OCI-LY1 (cell line): ENCODE measurements at regions not wholly inside any gene's neighbourhood (a gene's known extent, or its start where the extent isn't known, plus 50 kb on each side); places are given as distances from the start of the nearest gene placed in this dataset.

Experiments used
- H2AFZ ChIP-seq: fragments of 200-600 bp; sonication (generic), shearing (Covaris generic); 2 replicates; pipeline ENCODE4 v1.6.0; 2014; ENCODE audit warnings: antibody characterized with exemption, mild to moderate bottlenecking, low read length
- H3F3A ChIP-seq: fragments of 200-600 bp; sonication (generic), shearing (Covaris generic); 2 replicates; pipeline ENCODE4 v1.6.0; 2014; ENCODE audit warnings: mild to moderate bottlenecking, antibody characterized with exemption, low read length, moderate library complexity; ENCODE audit not compliant: insufficient read depth
- H3K27ac ChIP-seq: fragments of 200-600 bp; sonication (generic); 2 replicates; pipeline ENCODE4 v1.5.1; 2014; ENCODE audit warnings: low read length, mixed run types, mild to moderate bottlenecking, low read depth; ENCODE audit not compliant: poor library complexity, severe bottlenecking
- H3K27me3 ChIP-seq: fragments of 200-600 bp; sonication (generic); 2 replicates; pipeline ENCODE4 v1.6.0; 2014; ENCODE audit warnings: antibody characterized with exemption, mild to moderate bottlenecking, low read length, moderate library complexity; ENCODE audit not compliant: insufficient read depth
- H3K36me3 ChIP-seq: fragments of 200-600 bp; sonication (generic); 2 replicates; pipeline ENCODE4 v1.6.1; 2014; ENCODE audit warnings: mild to moderate bottlenecking, antibody characterized with exemption, low read length, moderate library complexity, mixed read lengths; ENCODE audit not compliant: insufficient read depth
- H3K4me1 ChIP-seq: fragments of 200-600 bp; sonication (generic); 2 replicates; pipeline ENCODE4 v1.5.1; 2014; ENCODE audit warnings: mild to moderate bottlenecking, low read length, moderate library complexity; ENCODE audit not compliant: insufficient read depth, severe bottlenecking
- H3K4me2 ChIP-seq: fragments of 200-600 bp; sonication (generic), shearing (Covaris generic); 2 replicates; pipeline ENCODE4 v1.6.1; 2014; ENCODE audit warnings: low read length
- H3K4me3 ChIP-seq: fragments of 200-600 bp; sonication (generic); 2 replicates; pipeline ENCODE4 v1.5.1; 2014; ENCODE audit warnings: low read length, low read depth, mild to moderate bottlenecking, mixed read lengths; ENCODE audit not compliant: poor library complexity, severe bottlenecking
- H3K79me2 ChIP-seq: fragments of 200-600 bp; shearing (Covaris generic); 2 replicates; pipeline ENCODE4 v1.6.1; 2016; ENCODE audit warnings: mixed run types, low read length, mixed read lengths; ENCODE audit not compliant: insufficient read depth
- H3K9ac ChIP-seq: fragments of 200-600 bp; sonication (generic), shearing (Covaris generic); 2 replicates; pipeline ENCODE4 v1.6.1; 2014; ENCODE audit warnings: mild to moderate bottlenecking, low read length, mixed read lengths
- H3K9me2 ChIP-seq: fragments of 200-600 bp; sonication (generic), shearing (Covaris generic); 2 replicates; pipeline ENCODE4 v1.6.1; 2014; ENCODE audit warnings: low read depth, mild to moderate bottlenecking, low read length, mixed read lengths
- H3K9me3 ChIP-seq: fragments of 200-600 bp; shearing (Covaris generic); 2 replicates; pipeline ENCODE4 v1.6.1; 2014; ENCODE audit warnings: low read length, mixed read lengths
- H4K20me1 ChIP-seq: fragments of 200-600 bp; sonication (generic), shearing (Covaris generic); 2 replicates; pipeline ENCODE4 v1.6.0; 2016; ENCODE audit warnings: mild to moderate bottlenecking, low read length; ENCODE audit not compliant: insufficient read depth
- EZH2 ChIP-seq: fragments of 200-600 bp; sonication (generic), shearing (Covaris generic); IDR thresholded peaks from 2 replicates; pipeline ENCODE4 v1.8.0; 2017; ENCODE audit warnings: borderline replicate concordance, mixed run types, mild to moderate bottlenecking, antibody characterized with exemption, low read length, moderate library complexity, mixed read lengths
- TF ChIP-seq, protein P1 (sequence below): fragments of 200-600 bp; sonication (generic), shearing (Covaris generic); IDR thresholded peaks from 2 replicates; pipeline ENCODE4 v1.5.1; 2017; ENCODE audit warnings: mild to moderate bottlenecking, antibody characterized with exemption, low read length, moderate library complexity, mixed read lengths

DNA sequence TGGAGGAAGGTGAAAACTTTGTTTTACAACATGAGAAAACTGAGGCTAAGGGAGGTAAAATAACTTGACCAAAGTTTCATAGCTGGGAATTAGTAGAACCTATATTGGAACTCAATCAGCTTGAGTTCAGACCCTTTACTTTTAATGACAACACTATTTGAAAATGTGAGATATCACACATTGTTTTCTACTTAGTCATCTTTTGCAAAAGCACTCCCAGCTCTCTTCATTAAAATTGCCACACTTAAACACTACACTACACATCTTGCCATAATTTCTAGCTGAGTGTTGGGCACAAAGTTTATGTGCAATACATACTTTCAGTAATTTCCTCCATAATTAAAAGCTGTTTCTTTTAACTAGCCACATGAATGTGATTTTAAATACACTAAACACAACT, 230.4 kb upstream of the DCBLD2 start:
- Histone ChIP-seq H3K27me3 (no peaks in the 10 kb centered on the region), H3K4me2 (no peak overlapping the region)

DNA sequence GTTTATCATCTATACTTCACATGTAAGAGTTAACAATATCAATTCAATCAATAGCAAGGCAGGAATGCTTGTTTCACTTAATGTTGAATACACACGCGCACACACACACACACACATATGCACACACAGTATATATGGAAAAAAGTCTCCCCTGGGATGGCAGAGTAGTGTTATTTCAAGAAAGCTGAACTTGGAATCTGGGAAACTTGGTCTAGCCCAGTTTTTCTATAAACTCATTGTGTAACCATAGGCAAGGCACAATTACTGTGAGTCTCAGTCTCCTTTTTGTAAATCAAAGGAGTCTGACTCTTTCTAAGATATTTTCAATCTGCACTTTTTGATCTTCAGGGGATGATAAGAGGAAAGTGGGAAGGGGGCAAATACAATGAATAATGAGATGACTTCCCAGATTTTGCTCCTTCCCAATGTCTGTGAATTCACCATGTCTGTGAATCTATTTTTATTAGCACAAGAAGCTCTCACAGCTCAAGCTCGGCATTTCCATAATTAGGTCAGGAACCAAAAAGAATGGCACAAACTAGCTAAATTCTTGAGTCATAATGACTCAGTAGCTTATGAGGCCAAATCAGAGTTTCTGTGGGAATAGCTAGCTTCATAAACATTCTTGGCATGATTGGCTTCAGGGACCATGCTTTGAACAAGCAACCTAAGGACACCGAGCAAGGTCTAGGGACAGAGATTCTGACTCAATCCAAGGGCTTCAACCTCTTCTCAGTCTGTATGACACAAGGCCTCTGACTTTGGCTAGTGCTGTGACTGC, 227.4 kb upstream of the DCBLD2 start:
- Histone ChIP-seq H3K4me2 (no peak overlapping the region), H2AFZ (no peak overlapping the region), H3K27me3 (no peaks in the 10 kb centered on the region), H3K79me2 (no peaks in the 10 kb centered on the region), H3F3A (no peaks in the 10 kb centered on the region), H3K27ac (no peak overlapping the region), H4K20me1 (no peaks in the 10 kb centered on the region), H3K4me1 (no peaks in the 10 kb centered on the region), H3K4me3 (no peak overlapping the region), H3K9ac (no peak overlapping the region), H3K9me2 (no peaks in the 10 kb centered on the region), H3K36me3 (no peaks in the 10 kb centered on the region), H3K9me3 (no peaks in the 10 kb centered on the region)
- TF ChIP-seq, protein P1, sequence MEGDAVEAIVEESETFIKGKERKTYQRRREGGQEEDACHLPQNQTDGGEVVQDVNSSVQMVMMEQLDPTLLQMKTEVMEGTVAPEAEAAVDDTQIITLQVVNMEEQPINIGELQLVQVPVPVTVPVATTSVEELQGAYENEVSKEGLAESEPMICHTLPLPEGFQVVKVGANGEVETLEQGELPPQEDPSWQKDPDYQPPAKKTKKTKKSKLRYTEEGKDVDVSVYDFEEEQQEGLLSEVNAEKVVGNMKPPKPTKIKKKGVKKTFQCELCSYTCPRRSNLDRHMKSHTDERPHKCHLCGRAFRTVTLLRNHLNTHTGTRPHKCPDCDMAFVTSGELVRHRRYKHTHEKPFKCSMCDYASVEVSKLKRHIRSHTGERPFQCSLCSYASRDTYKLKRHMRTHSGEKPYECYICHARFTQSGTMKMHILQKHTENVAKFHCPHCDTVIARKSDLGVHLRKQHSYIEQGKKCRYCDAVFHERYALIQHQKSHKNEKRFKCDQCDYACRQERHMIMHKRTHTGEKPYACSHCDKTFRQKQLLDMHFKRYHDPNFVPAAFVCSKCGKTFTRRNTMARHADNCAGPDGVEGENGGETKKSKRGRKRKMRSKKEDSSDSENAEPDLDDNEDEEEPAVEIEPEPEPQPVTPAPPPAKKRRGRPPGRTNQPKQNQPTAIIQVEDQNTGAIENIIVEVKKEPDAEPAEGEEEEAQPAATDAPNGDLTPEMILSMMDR = no peak

More for the DNA sequence above, 230.4 kb upstream of the DCBLD2 start:
- H3K9me3 ChIP-seq = no peaks in the 10 kb centered on the region
- no peaks in the 10 kb centered on the region for H4K20me1 ChIP-seq
- H3K4me1 ChIP-seq = no peaks in the 10 kb centered on the region
- H3F3A ChIP-seq = no peaks in the 10 kb centered on the region
- H3K4me3 ChIP-seq = no peak overlapping the region
- no peaks in the 10 kb centered on the region for H3K79me2 ChIP-seq
- H3K36me3 ChIP-seq = no peaks in the 10 kb centered on the region
- no peak overlapping the region for H2AFZ ChIP-seq
- TF ChIP-seq EZH2 = no peak
- TF ChIP-seq, protein P1 = no peak
- no peaks in the 10 kb centered on the region for H3K9me2 ChIP-seq
- H3K27ac ChIP-seq = no peak overlapping the region
- no peak overlapping the region for H3K9ac ChIP-seq

DNA sequence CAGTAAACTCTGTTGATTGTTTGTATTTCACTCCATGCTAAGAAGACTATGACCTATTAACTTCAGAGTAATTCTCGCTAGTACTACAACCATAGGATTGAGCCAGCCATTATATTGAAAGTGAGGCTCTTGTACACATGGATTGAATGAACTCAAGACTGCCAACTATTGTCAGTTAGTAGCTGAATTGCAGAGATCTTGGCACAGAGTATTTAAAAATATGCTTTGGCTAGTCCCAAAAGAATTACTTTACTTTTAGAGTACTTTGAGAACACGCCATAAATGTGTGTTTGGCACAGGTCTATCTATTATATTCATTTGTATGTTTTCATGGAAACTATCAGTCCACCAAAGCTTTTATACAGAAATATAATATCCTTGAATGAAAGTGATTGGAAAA, 226.7 kb upstream of the DCBLD2 start:
- Histone ChIP-seq H3K4me1 (no peaks in the 10 kb centered on the region), H3K9me2 (no peaks in the 10 kb centered on the region), H3K4me3 (no peak overlapping the region), H3K4me2 (no peak overlapping the region), H3K36me3 (no peaks in the 10 kb centered on the region), H3K27me3 (no peaks in the 10 kb centered on the region), H3K9ac (no peak overlapping the region), H3K27ac (no peak overlapping the region), H3F3A (no peaks in the 10 kb centered on the region), H4K20me1 (no peaks in the 10 kb centered on the region), H3K9me3 (no peaks in the 10 kb centered on the region), H2AFZ (no peak overlapping the region), H3K79me2 (no peaks in the 10 kb centered on the region)
- TF ChIP-seq, protein P1 = no peak
- TF ChIP-seq EZH2 = no peak
